IMR-90 (cell line): ENCODE measurements at regions not wholly inside any gene's neighbourhood (a gene's known extent, or its start where the extent isn't known, plus 50 kb on each side); places are given as distances from the start of the nearest gene placed in this dataset.

Experiments
- ATAC-seq: fragments of 200-7000 bp; cut with Tn5 transposase; 2 replicates; pipeline ENCODE4 v1.9.1; 2020; ENCODE audit warnings: low read depth, mild to moderate bottlenecking, moderate library complexity
- BruUV-seq: library from RNA; stranded (reverse); fragments of 400-500 nt; replicated peaks from 2 replicates; lab custom pipeline; 2021; lab: Mats Ljungman, UMichigan
- CTCF ChIA-PET: fragments of 300-600 bp; formaldehyde crosslinking; extraction: SDS; loops from one replicate; lab custom pipeline; 2021; ENCODE audit warnings: antibody characterized with exemption; lab: Yijun Ruan, JAX
- POLR2A ChIA-PET: fragments of 300-600 bp; sonication (Branson Sonifier 250); formaldehyde crosslinking; loops from one replicate; lab custom pipeline; 2022; ENCODE audit warnings: antibody characterized with exemption; ENCODE audit not compliant: unreplicated experiment; lab: Charles Lee
- DNase-seq: peaks from one replicate; pipeline ENCODE4 v3.0.0; 2013
- H2AFZ ChIP-seq: replicated peaks from 2 replicates; pipeline ENCODE3; 2013; ENCODE audit warnings: low read length, mild to moderate bottlenecking; ENCODE audit not compliant: poor library complexity
- H2AK5ac ChIP-seq: 2 replicates; pipeline ENCODE4 v1.6.1; 2013; ENCODE audit warnings: low read depth, low read length, inconsistent platforms
- H2AK9ac ChIP-seq: replicated peaks from 2 replicates; pipeline ENCODE3; 2013; ENCODE audit warnings: mild to moderate bottlenecking, low read depth, low read length, moderate library complexity; ENCODE audit not compliant: poor library complexity
- H2BK120ac ChIP-seq: 2 replicates; pipeline ENCODE4 v1.6.1; 2013; ENCODE audit warnings: low read depth, low read length, inconsistent platforms
- H2BK15ac ChIP-seq: 3 replicates; pipeline ENCODE4 v1.6.1; 2013; ENCODE audit warnings: low read depth, low read length, inconsistent platforms
- H2BK20ac ChIP-seq: 2 replicates; pipeline ENCODE4 v1.6.1; 2013; ENCODE audit warnings: low read depth, mild to moderate bottlenecking, inconsistent platforms, low read length, moderate library complexity
- H2BK5ac ChIP-seq: 2 replicates; pipeline ENCODE4 v1.6.1; 2013; ENCODE audit warnings: mild to moderate bottlenecking, low read depth, low read length, inconsistent platforms; ENCODE audit not compliant: poor library complexity, severe bottlenecking
- H3K14ac ChIP-seq: replicated peaks from 2 replicates; pipeline ENCODE4 v1.6.1; 2013; ENCODE audit warnings: low read depth, low read length, inconsistent platforms
- H3K18ac ChIP-seq: 2 replicates; pipeline ENCODE4 v1.6.1; 2013; ENCODE audit warnings: low read depth, low read length, control low read depth
- H3K23ac ChIP-seq: 2 replicates; pipeline ENCODE4 v1.6.1; 2013; ENCODE audit warnings: low read depth, low read length, inconsistent platforms
- H3K27ac ChIP-seq: 2 replicates; pipeline ENCODE4 v1.5.1; 2013; ENCODE audit warnings: mild to moderate bottlenecking, control low read depth, low read length; ENCODE audit not compliant: insufficient read depth
- H3K27me3 ChIP-seq: 2 replicates; pipeline ENCODE4 v1.6.1; 2013; ENCODE audit warnings: low read length; ENCODE audit not compliant: control insufficient read depth, insufficient read depth
- H3K36me3 ChIP-seq: 2 replicates; pipeline ENCODE4 v1.6.1; 2013; ENCODE audit warnings: low read length, mixed read lengths; ENCODE audit not compliant: control insufficient read depth, insufficient read depth
- H3K4ac ChIP-seq: 2 replicates; pipeline ENCODE4 v1.6.1; 2013; ENCODE audit warnings: low read depth, low read length, inconsistent platforms
- H3K4me1 ChIP-seq: 2 replicates; pipeline ENCODE4 v1.6.1; 2013; ENCODE audit warnings: low read length, mixed read lengths; ENCODE audit not compliant: control insufficient read depth, insufficient read depth
- H3K4me2 ChIP-seq: 2 replicates; pipeline ENCODE4 v1.6.1; 2013; ENCODE audit warnings: low read depth, mild to moderate bottlenecking, control low read depth, low read length, moderate library complexity
- H3K4me3 ChIP-seq: 2 replicates; pipeline ENCODE4 v1.5.1; 2013; ENCODE audit warnings: low read depth, mild to moderate bottlenecking, control low read depth, low read length, moderate library complexity; ENCODE audit not compliant: insufficient read depth
- H3K56ac ChIP-seq: 2 replicates; pipeline ENCODE4 v1.6.1; 2013; ENCODE audit warnings: low read length, inconsistent platforms; ENCODE audit not compliant: insufficient read depth; ENCODE audit errors: extremely low read depth
- H3K79me1 ChIP-seq, 2 experiments: 2 replicates each; pipeline ENCODE4 v1.6.1; 2013; ENCODE audit warnings: low read length in 2 of 2, inconsistent platforms in 1 of 2, low read depth in 1 of 2
- H3K9ac ChIP-seq: 2 replicates; pipeline ENCODE4 v1.6.1; 2013; ENCODE audit warnings: low read depth, low read length, control low read depth
- H3K9me1 ChIP-seq: 2 replicates; pipeline ENCODE4 v1.6.1; 2013; ENCODE audit warnings: low read length, inconsistent platforms; ENCODE audit not compliant: insufficient read depth
- H3K9me3 ChIP-seq: 2 replicates; pipeline ENCODE4 v1.6.1; 2013; ENCODE audit warnings: low read length; ENCODE audit not compliant: control insufficient read depth, insufficient read depth
- H4K20me1 ChIP-seq: 2 replicates; pipeline ENCODE4 v1.6.1; 2013; ENCODE audit warnings: low read length, inconsistent platforms; ENCODE audit not compliant: insufficient read depth
- H4K5ac ChIP-seq: 2 replicates; pipeline ENCODE4 v1.6.1; 2013; ENCODE audit warnings: mild to moderate bottlenecking, low read depth, low read length, control low read depth
- H4K8ac ChIP-seq, 2 experiments: 2 replicates each; pipeline ENCODE4 v1.6.1; 2013; ENCODE audit warnings: low read depth in 2 of 2, low read length in 2 of 2, control low read depth in 1 of 2, inconsistent platforms in 1 of 2
- H4K91ac ChIP-seq: 2 replicates; pipeline ENCODE4 v1.6.1; 2013; ENCODE audit warnings: low read depth, low read length, inconsistent platforms; ENCODE audit not compliant: insufficient read depth
- BHLHE40 ChIP-seq: fragments of 150-350 bp; IDR thresholded peaks from 2 replicates; pipeline ENCODE4 v1.6.1; 2016; ENCODE audit warnings: mild to moderate bottlenecking, low read depth, low read length
- CEBPB ChIP-seq: IDR thresholded peaks from 2 replicates; pipeline ENCODE4 v1.6.1; 2012; ENCODE audit warnings: low read depth, low read length, improper control_type of control experiment
- FOS ChIP-seq: fragments of 150-350 bp; IDR thresholded peaks from 2 replicates; pipeline ENCODE4 v1.6.1; 2016; ENCODE audit warnings: low read depth, low read length
- MAFK ChIP-seq: IDR thresholded peaks from 2 replicates; pipeline ENCODE4 v1.6.1; 2012; ENCODE audit warnings: low read depth, low read length, improper control_type of control experiment
- RCOR1 ChIP-seq: IDR thresholded peaks from 2 replicates; pipeline ENCODE4 v1.6.1; 2012; ENCODE audit warnings: mild to moderate bottlenecking, low read length, improper control_type of control experiment; ENCODE audit not compliant: insufficient replicate concordance
- USF2 ChIP-seq: fragments of 150-350 bp; IDR thresholded peaks from 2 replicates; pipeline ENCODE4 v1.6.1; 2017; ENCODE audit warnings: mild to moderate bottlenecking, antibody characterized with exemption, low read length, low read depth
- WGBS, 2 experiments: methylation state at CpG; one replicate each; pipeline versions ENCODE4 v1.1.5 to v1.1.7; 2013; ENCODE audit warnings: missing lambda C conversion rate in 2 of 2; ENCODE audit not compliant: insufficient read length in 1 of 2; ENCODE audit errors: extremely low coverage in 2 of 2; 5-methylcytosine and 5-hydroxymethylcytosine counted together
- dilution Hi-C: fragments of 300-500 bp; cut with HindIII; formaldehyde crosslinking; loops from one replicate; pipeline ENCODE4 v1.14.3; 2018; ENCODE audit warnings: low sequenced_read_pairs; ENCODE audit not compliant: unreplicated experiment
- in situ Hi-C: fragments of 300-500 bp; cut with MboI; formaldehyde crosslinking; loops from 3 replicates; pipeline ENCODE4 v1.14.3; 2019; ENCODE audit warnings: low sequenced_read_pairs, inconsistent platforms, mixed read lengths
- intact Hi-C: fragments of 100-400 bp; cut with micrococcal nuclease; formaldehyde crosslinking; loops from 2 replicates; pipeline ENCODE4 v1.10.0; 2022
- TF ChIP-seq, protein P1 (sequence below): fragments of 150-350 bp; IDR thresholded peaks from 2 replicates; pipeline ENCODE4 v1.6.1; 2016; ENCODE audit warnings: low read depth, mild to moderate bottlenecking, low read length, moderate library complexity, borderline replicate concordance

GRCh38 chr12:43285159-43285598 lies 266.8 kb downstream of the ADAMTS20 start:
- CTCF ChIA-PET = no interaction called here
- H4K91ac ChIP-seq = peak overlapping the region; percentile 2; the same call in 1 of the 2 replicates

More at GRCh38 chr12:43285159-43285598, 266.8 kb downstream of the ADAMTS20 start:
- no TSS peak for BruUV-seq
- H4K20me1 ChIP-seq = no peaks in the 10 kb centered on the region
- H3K9ac ChIP-seq = no peak overlapping the region
- H2BK15ac ChIP-seq = no peak overlapping the region
- intact Hi-C loops = loop anchor here (1.0 kb wide), 1 partner anchor 1157 kb away; no protein-coding TSS in a partner anchor
- TF ChIP-seq FOS (peak; percentile 74), BHLHE40 (peak; percentile 40; the same call in 1 of the 2 replicates), CEBPB (peak; percentile 96), RCOR1 (peak; percentile 30), MAFK (0 out of 2 replicates have a peak, but pooled peaks have one; percentile 0), USF2 (no peak)
- TF ChIP-seq, protein P1, sequence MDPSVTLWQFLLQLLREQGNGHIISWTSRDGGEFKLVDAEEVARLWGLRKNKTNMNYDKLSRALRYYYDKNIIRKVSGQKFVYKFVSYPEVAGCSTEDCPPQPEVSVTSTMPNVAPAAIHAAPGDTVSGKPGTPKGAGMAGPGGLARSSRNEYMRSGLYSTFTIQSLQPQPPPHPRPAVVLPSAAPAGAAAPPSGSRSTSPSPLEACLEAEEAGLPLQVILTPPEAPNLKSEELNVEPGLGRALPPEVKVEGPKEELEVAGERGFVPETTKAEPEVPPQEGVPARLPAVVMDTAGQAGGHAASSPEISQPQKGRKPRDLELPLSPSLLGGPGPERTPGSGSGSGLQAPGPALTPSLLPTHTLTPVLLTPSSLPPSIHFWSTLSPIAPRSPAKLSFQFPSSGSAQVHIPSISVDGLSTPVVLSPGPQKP = no peak
- 0 out of 2 replicates have a peak overlapping the region, but pooled peaks have one; percentile 27 for H3K56ac ChIP-seq
- H3K23ac ChIP-seq = no peak overlapping the region
- H3K79me1 ChIP-seq = no peaks in the 10 kb centered on the region
- peak overlapping the region; percentile 7; the same call in 1 of the 2 replicates for H3K4ac ChIP-seq
- POLR2A ChIA-PET = no interaction called here
- no peaks in the 10 kb centered on the region for H3K27me3 ChIP-seq
- H2AK9ac ChIP-seq = no peak overlapping the region
- 0 out of 2 replicates have a peak overlapping the region, but pooled peaks have one; percentile 17 for H3K18ac ChIP-seq
- H3K36me3 ChIP-seq = no peaks in the 10 kb centered on the region
- no peak overlapping the region for H4K5ac ChIP-seq
- H4K8ac ChIP-seq = peak overlapping the region; percentile 39 to 87; a peak in 1 of 4 replicates
- H3K27ac ChIP-seq = peak overlapping the region; percentile 21; the same call in 1 of the 2 replicates
- H3K9me3 ChIP-seq = no peaks in the 10 kb centered on the region
- no peak overlapping the region for H2BK20ac ChIP-seq
- ATAC-seq (peak; percentile 89), DNase-seq (peak; percentile 98)
- H3K4me2 ChIP-seq = peak overlapping the region; percentile 51; the same call in 1 of the 2 replicates
- H2BK120ac ChIP-seq = peak overlapping the region; percentile 88
- H2BK5ac ChIP-seq = peak overlapping the region; percentile 99
- in situ Hi-C loops = loop anchor here (10.0 to 25.0 kb wide), 3 partner anchors 700 to 1150 kb away; partner anchors contain the start of genes PPHLN1, PRICKLE1 and ZCRB1
- H2AK5ac ChIP-seq = no peak overlapping the region
- H3K14ac ChIP-seq = no peak overlapping the region
- H3K9me1 ChIP-seq = peaks cover 4% of the 10 kb centered on the region
- dilution Hi-C loops = no loop called here
- peaks cover 17% of the 10 kb centered on the region for H3K4me1 ChIP-seq
- no peak overlapping the region for H2AFZ ChIP-seq
- WGBS, 2 experiments = no CpG with 5 or more reads among the region's 4 CpGs
- H3K4me3 ChIP-seq = no peak overlapping the region
